Testis (tissue), 2 donors: ENCODE measurements at regions not wholly inside any gene's neighbourhood (a gene's known extent, or its start where the extent isn't known, plus 50 kb on each side); places are given as distances from the start of the nearest gene placed in this dataset.

Experiments
- CTCF ChIP-seq, 3 experiments: fragments of 450-650 bp in 2 of 3; fragments of 200-600 bp in 1 of 3; sonication (generic) in 1 of 3; IDR thresholded peaks; one replicate each; pipeline ENCODE4 v1.5.1; 2016 to 2019; ENCODE audit warnings: antibody characterized with exemption in 3 of 3, mild to moderate bottlenecking in 2 of 3, moderate library complexity in 1 of 3
- POLR2A ChIP-seq: fragments of 450-650 bp; IDR thresholded peaks from one replicate; pipeline ENCODE4 v1.6.1; 2017; ENCODE audit warnings: antibody characterized with exemption, mild to moderate bottlenecking, moderate library complexity

- TF ChIP-seq CTCF (IDR thresholded peaks at IDR 0.05) (no peak), POLR2A (no peak)
Measured at GRCh38 chr6:4664117-4664626, 112.0 kb upstream of the CDYL start.
